Neural cell (in vitro differentiated cells): ENCODE measurements at regions not wholly inside any gene's neighbourhood (a gene's known extent, or its start where the extent isn't known, plus 50 kb on each side); places are given as distances from the start of the nearest gene placed in this dataset.

ENCODE experiments used
- H2AFZ ChIP-seq: fragments of 200-600, 300-800 bp; sonication (generic), shearing (Covaris generic); 2 replicates; pipeline ENCODE4 v1.6.0; 2014; ENCODE audit warnings: low read depth, mild to moderate bottlenecking, antibody characterized with exemption, low read length, moderate library complexity
- H3F3A ChIP-seq: fragments of 200-600 bp; shearing (Covaris generic); 2 replicates; pipeline ENCODE4 v1.6.1; 2016; ENCODE audit warnings: mild to moderate bottlenecking, moderate library complexity, mixed read lengths, antibody characterized with exemption, low read length; ENCODE audit not compliant: insufficient read depth, poor library complexity, severe bottlenecking
- H3K27ac ChIP-seq: fragments of 200-600, 300-800 bp; sonication (generic), shearing (Covaris generic); 2 replicates; pipeline ENCODE4 v1.5.1; 2014; ENCODE audit warnings: mild to moderate bottlenecking, low read length, moderate library complexity
- H3K27me3 ChIP-seq: fragments of 300-800, 200-600 bp; sonication (generic), shearing (Covaris generic); 2 replicates; pipeline ENCODE4 v1.6.0; 2014; ENCODE audit warnings: mild to moderate bottlenecking, low read depth, low read length, moderate library complexity; ENCODE audit not compliant: insufficient read depth
- H3K36me3 ChIP-seq: fragments of 300-800, 200-600 bp; sonication (generic), shearing (Covaris generic); 2 replicates; pipeline ENCODE4 v1.5.1; 2014; ENCODE audit warnings: mild to moderate bottlenecking, antibody characterized with exemption, low read length, moderate library complexity; ENCODE audit not compliant: insufficient read depth
- H3K4me2 ChIP-seq: fragments of 300-800, 200-600 bp; sonication (generic), shearing (Covaris generic); 2 replicates; pipeline ENCODE4 v1.6.0; 2014; ENCODE audit warnings: mild to moderate bottlenecking, low read length
- H3K4me3 ChIP-seq: fragments of 300-800, 200-600 bp; sonication (generic), shearing (Covaris generic); 2 replicates; pipeline ENCODE4 v1.5.1; 2014; ENCODE audit warnings: mild to moderate bottlenecking, low read length, moderate library complexity
- H3K79me2 ChIP-seq: fragments of 200-600 bp; shearing (Covaris generic); replicated peaks from 2 replicates; pipeline ENCODE4 v1.6.0; 2014; ENCODE audit warnings: mild to moderate bottlenecking, low read length, moderate library complexity; ENCODE audit not compliant: insufficient read depth
- H3K9ac ChIP-seq: fragments of 300-800, 200-600 bp; sonication (generic), shearing (Covaris generic); 2 replicates; pipeline ENCODE4 v1.6.1; 2016; ENCODE audit warnings: mild to moderate bottlenecking, low read length, mixed read lengths
- H3K9me2 ChIP-seq: fragments of 200-600 bp; shearing (Covaris generic); 2 replicates; pipeline ENCODE4 v1.6.1; 2016; ENCODE audit warnings: mild to moderate bottlenecking, low read length, mixed read lengths; ENCODE audit not compliant: insufficient read depth
- H3K9me3 ChIP-seq: fragments of 200-600, 300-800 bp; sonication (generic), shearing (Covaris generic); 2 replicates; pipeline ENCODE4 v1.6.1; 2016; ENCODE audit warnings: mild to moderate bottlenecking, mixed run types, low read length, moderate library complexity, mixed read lengths
- H4K20me1 ChIP-seq: fragments of 200-600 bp; shearing (Covaris generic); 2 replicates; pipeline ENCODE4 v1.6.1; 2016; ENCODE audit warnings: mild to moderate bottlenecking, mixed run types; ENCODE audit not compliant: insufficient read depth
- EP300 ChIP-seq: fragments of 450-650 bp; conservative IDR thresholded peaks from 2 replicates; pipeline ENCODE4 v1.6.1; 2014; ENCODE audit warnings: antibody characterized with exemption, mild to moderate bottlenecking, moderate library complexity; ENCODE audit not compliant: poor library complexity, severe bottlenecking
- EZH2 ChIP-seq: fragments of 200-600, 300-800 bp; shearing (Covaris generic), sonication (generic); IDR thresholded peaks from 2 replicates; pipeline ENCODE4 v1.6.1; 2014; ENCODE audit warnings: antibody characterized with exemption, low read length, borderline replicate concordance, mild to moderate bottlenecking; ENCODE audit not compliant: insufficient read depth, poor library complexity, severe bottlenecking
- MXI1 ChIP-seq: fragments of 450-650 bp; conservative IDR thresholded peaks from 2 replicates; pipeline ENCODE4 v1.6.1; 2014; ENCODE audit warnings: antibody characterized with exemption, mild to moderate bottlenecking; ENCODE audit not compliant: poor library complexity, severe bottlenecking
- POLR2AphosphoS5 ChIP-seq: IDR thresholded peaks from 2 replicates; pipeline ENCODE4 v1.6.1; 2012
- RAD21 ChIP-seq: fragments of 450-650 bp; conservative IDR thresholded peaks from 2 replicates; pipeline ENCODE4 v1.6.1; 2014; ENCODE audit warnings: antibody characterized with exemption, mild to moderate bottlenecking, moderate library complexity
- SMC3 ChIP-seq: fragments of 450-650 bp; conservative IDR thresholded peaks from 2 replicates; pipeline ENCODE4 v1.6.1; 2014; ENCODE audit warnings: antibody characterized with exemption, mild to moderate bottlenecking, moderate library complexity; ENCODE audit not compliant: poor library complexity
- TAF1 ChIP-seq: IDR thresholded peaks from 2 replicates; pipeline ENCODE4 v1.6.1; 2012; ENCODE audit warnings: low read depth
- TF ChIP-seq, protein P1 (sequence below): IDR thresholded peaks from 2 replicates; pipeline ENCODE4 v1.6.1; 2012; ENCODE audit warnings: borderline replicate concordance
- TF ChIP-seq, protein P2 (sequence below): fragments of 450-650 bp; IDR thresholded peaks from 2 replicates; pipeline ENCODE4 v1.5.1; 2014; ENCODE audit warnings: antibody characterized with exemption, mild to moderate bottlenecking, moderate library complexity; ENCODE audit not compliant: poor library complexity, severe bottlenecking

DNA sequence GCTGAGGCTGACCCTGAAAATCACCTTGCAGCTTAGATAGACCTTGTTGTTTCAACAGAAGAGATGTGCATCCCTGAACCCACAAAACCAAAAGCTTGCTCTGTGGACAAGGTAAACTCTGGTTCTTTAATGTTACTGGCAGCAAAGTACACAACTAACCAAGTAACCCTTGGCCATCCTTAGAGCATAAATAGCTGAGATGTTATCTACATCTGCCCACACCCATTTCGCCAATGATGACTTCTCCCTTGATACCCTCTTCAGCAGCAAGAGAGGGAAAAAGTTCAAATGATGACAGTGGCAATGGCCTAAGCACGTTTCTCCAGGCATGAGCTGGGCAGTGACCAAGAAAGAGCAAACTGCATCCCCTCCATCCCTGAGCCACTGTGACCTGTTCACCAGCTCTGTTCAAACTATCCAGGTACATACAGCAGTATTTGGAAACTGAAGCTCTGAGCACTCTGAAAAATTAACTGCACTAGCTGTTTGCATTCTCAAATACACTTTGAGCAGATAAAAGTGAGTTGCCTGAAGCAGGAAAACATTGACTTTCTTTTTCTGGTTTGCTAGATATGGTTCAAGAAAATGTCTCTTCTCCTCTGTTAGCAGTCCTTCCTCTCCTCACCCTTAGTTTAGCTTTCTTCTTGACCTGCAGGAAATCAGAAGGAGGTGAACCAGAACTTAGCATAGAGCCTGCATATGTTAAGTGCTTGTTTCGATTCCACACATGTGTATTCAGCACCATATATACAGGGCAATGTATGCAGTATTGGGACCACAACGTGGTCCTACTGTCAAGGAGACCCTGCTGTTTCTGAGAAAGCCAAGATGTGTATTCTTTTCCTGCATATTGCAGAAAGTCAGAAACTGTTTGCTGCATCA, 231.7 kb downstream of the FOXO1 start:
- no peaks in the 10 kb centered on the region for H4K20me1 ChIP-seq
- H2AFZ ChIP-seq: no peak overlapping the region
- H3F3A ChIP-seq: no peaks in the 10 kb centered on the region

DNA sequence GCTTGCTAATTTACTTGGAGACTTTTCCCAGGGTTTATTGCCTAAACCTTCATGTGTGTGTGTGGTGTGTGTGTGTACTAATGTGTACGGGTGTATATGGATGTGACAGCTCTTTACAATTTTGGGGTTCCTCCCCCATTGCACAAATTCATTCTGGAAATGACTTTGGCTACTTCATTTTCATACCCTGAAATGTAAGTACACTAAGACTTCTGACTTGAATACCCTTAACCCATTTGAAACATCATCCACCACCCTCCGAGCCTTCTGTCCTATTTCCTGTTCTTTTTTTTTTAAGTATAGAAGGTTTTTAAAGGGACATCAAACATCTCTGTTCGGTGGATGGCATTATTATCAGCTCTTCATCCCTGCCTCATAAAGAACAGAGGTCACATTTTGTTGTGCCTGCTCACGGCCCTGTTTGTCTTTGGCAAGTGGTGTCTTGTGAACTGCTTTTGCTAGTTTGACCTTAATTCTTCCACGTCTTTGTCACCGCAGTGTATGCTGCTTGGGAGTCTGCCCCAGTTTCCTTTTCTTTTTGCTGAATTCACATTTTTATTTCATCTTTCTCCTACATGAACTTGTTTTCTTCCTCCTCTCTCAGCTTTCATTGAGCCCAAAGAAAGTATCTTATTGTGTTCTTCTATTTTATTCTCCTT, 228.3 kb downstream of the FOXO1 start:
- Histone ChIP-seq H3K4me2 (no peak overlapping the region), H3K4me3 (no peak overlapping the region), H4K20me1 (no peaks in the 10 kb centered on the region), H3K27ac (no peak overlapping the region), H3K36me3 (no peaks in the 10 kb centered on the region), H3K9me2 (no peaks in the 10 kb centered on the region), H3F3A (no peaks in the 10 kb centered on the region), H2AFZ (no peak overlapping the region), H3K9me3 (no peaks in the 10 kb centered on the region), H3K9ac (no peak overlapping the region), H3K27me3 (no peaks in the 10 kb centered on the region), H3K79me2 (no peaks in the 10 kb centered on the region)
- TF ChIP-seq SMC3 (no peak), POLR2AphosphoS5 (no peak), EP300 (no peak), TAF1 (no peak), MXI1 (no peak), EZH2 (no peak)
- TF ChIP-seq, protein P1, sequence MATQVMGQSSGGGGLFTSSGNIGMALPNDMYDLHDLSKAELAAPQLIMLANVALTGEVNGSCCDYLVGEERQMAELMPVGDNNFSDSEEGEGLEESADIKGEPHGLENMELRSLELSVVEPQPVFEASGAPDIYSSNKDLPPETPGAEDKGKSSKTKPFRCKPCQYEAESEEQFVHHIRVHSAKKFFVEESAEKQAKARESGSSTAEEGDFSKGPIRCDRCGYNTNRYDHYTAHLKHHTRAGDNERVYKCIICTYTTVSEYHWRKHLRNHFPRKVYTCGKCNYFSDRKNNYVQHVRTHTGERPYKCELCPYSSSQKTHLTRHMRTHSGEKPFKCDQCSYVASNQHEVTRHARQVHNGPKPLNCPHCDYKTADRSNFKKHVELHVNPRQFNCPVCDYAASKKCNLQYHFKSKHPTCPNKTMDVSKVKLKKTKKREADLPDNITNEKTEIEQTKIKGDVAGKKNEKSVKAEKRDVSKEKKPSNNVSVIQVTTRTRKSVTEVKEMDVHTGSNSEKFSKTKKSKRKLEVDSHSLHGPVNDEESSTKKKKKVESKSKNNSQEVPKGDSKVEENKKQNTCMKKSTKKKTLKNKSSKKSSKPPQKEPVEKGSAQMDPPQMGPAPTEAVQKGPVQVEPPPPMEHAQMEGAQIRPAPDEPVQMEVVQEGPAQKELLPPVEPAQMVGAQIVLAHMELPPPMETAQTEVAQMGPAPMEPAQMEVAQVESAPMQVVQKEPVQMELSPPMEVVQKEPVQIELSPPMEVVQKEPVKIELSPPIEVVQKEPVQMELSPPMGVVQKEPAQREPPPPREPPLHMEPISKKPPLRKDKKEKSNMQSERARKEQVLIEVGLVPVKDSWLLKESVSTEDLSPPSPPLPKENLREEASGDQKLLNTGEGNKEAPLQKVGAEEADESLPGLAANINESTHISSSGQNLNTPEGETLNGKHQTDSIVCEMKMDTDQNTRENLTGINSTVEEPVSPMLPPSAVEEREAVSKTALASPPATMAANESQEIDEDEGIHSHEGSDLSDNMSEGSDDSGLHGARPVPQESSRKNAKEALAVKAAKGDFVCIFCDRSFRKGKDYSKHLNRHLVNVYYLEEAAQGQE: no peak
- TF ChIP-seq, protein P2, sequence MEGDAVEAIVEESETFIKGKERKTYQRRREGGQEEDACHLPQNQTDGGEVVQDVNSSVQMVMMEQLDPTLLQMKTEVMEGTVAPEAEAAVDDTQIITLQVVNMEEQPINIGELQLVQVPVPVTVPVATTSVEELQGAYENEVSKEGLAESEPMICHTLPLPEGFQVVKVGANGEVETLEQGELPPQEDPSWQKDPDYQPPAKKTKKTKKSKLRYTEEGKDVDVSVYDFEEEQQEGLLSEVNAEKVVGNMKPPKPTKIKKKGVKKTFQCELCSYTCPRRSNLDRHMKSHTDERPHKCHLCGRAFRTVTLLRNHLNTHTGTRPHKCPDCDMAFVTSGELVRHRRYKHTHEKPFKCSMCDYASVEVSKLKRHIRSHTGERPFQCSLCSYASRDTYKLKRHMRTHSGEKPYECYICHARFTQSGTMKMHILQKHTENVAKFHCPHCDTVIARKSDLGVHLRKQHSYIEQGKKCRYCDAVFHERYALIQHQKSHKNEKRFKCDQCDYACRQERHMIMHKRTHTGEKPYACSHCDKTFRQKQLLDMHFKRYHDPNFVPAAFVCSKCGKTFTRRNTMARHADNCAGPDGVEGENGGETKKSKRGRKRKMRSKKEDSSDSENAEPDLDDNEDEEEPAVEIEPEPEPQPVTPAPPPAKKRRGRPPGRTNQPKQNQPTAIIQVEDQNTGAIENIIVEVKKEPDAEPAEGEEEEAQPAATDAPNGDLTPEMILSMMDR: no peak

More for the DNA sequence above, 231.7 kb downstream of the FOXO1 start:
- H3K27me3 ChIP-seq: no peaks in the 10 kb centered on the region
- no peaks in the 10 kb centered on the region for H3K9me2 ChIP-seq
- TF ChIP-seq MXI1 (no peak), EP300 (no peak), EZH2 (no peak), RAD21 (no peak), TAF1 (no peak), POLR2AphosphoS5 (no peak), SMC3 (no peak)
- TF ChIP-seq, protein P1: no peak
- TF ChIP-seq, protein P2: no peak
- H3K9ac ChIP-seq: no peak overlapping the region
- H3K9me3 ChIP-seq: no peaks in the 10 kb centered on the region
- no peak overlapping the region for H3K27ac ChIP-seq
- H3K4me2 ChIP-seq: no peak overlapping the region
- H3K4me3 ChIP-seq: no peak overlapping the region
- H3K36me3 ChIP-seq: no peaks in the 10 kb centered on the region
- H3K79me2 ChIP-seq: no peaks in the 10 kb centered on the region
